ENCODE measurements at regions not wholly inside any gene's neighbourhood (a gene's known extent, or its start where the extent isn't known, plus 50 kb on each side); places are given as distances from the start of the nearest gene placed in this dataset.

GRCh38 chr15:97443101-97443500, 517.4 kb upstream of the ARRDC4 start:
- TF ChIP-seq CTCF (IDR thresholded peaks at IDR 0.05; ENCODE audit: low read depth, low read length) = no peak
- no peak for TF ChIP-seq EZH2phosphoT487 (IDR thresholded peaks at IDR 0.05; ENCODE audit: low read depth)

All from OCI-LY3 (cell line).